ENCODE measurements at regions not wholly inside any gene's neighbourhood (a gene's known extent, or its start where the extent isn't known, plus 50 kb on each side); places are given as distances from the start of the nearest gene placed in this dataset.
"Not testable (repeated sequence)": the region's sequence is repeated elsewhere in the genome, so short reads cannot be mapped to it uniquely, and the experiment has no call there.

- not testable (repeated sequence) for DNase-seq (ENCODE audit: extremely low spot score, insufficient read length, low read depth); FAIRE-seq
These were observed 958.3 kb downstream of the LTN1 start for GRCh38 chr21:28034334-28034733.

GRCh38 chr21:28032652-28033051 lies 960.0 kb downstream of the LTN1 start:
- not testable (repeated sequence) for DNase-seq (ENCODE audit: extremely low spot score, insufficient read length, low read depth); FAIRE-seq

GRCh38 chr21:28031066-28031465 lies 961.6 kb downstream of the LTN1 start:
- not testable (repeated sequence) for DNase-seq (ENCODE audit: extremely low spot score, insufficient read length, low read depth); FAIRE-seq

- DNase-seq (ENCODE audit: extremely low spot score, insufficient read length, low read depth) (no peak), FAIRE-seq (no peak)
These were observed 967.6 kb downstream of the LTN1 start for GRCh38 chr21:28025111-28025510.

GRCh38 chr21:28018741-28019669 lies 973.7 kb downstream of the LTN1 start:
- no peak for DNase-seq (ENCODE audit: extremely low spot score, insufficient read length, low read depth)
- no peak for FAIRE-seq

- FAIRE-seq (no peak), DNase-seq (ENCODE audit: extremely low spot score, insufficient read length, low read depth) (no peak)
These were observed 974.5 kb downstream of the LTN1 start for GRCh38 chr21:28018213-28018612.

GRCh38 chr21:28016571-28016970 lies 976.1 kb downstream of the LTN1 start:
- FAIRE-seq (no peak), DNase-seq (ENCODE audit: extremely low spot score, insufficient read length, low read depth) (no peak)

- DNase-seq (ENCODE audit: extremely low spot score, insufficient read length, low read depth); FAIRE-seq: not testable (repeated sequence)
These were observed 979.6 kb downstream of the LTN1 start for GRCh38 chr21:28013123-28013522.

GRCh38 chr21:28011970-28012369 lies 980.7 kb downstream of the LTN1 start:
- DNase-seq (ENCODE audit: extremely low spot score, insufficient read length, low read depth); FAIRE-seq: not testable (repeated sequence)

- DNase-seq (ENCODE audit: extremely low spot score, insufficient read length, low read depth); FAIRE-seq: not testable (repeated sequence)
These were observed 984.4 kb downstream of the LTN1 start for GRCh38 chr21:28008245-28008644.

- DNase-seq (ENCODE audit: extremely low spot score, insufficient read length, low read depth); FAIRE-seq: not testable (repeated sequence)
These were observed 989.0 kb downstream of the LTN1 start for GRCh38 chr21:28003627-28004026.

GRCh38 chr21:27996906-27997305 lies 995.8 kb downstream of the LTN1 start:
- not testable (repeated sequence) for DNase-seq (ENCODE audit: extremely low spot score, insufficient read length, low read depth); FAIRE-seq

- DNase-seq (ENCODE audit: extremely low spot score, insufficient read length, low read depth); FAIRE-seq: not testable (repeated sequence)
These were observed 1007.9 kb downstream of the LTN1 start for GRCh38 chr21:27984663-27985325.

- not testable (repeated sequence) for FAIRE-seq; DNase-seq (ENCODE audit: extremely low spot score, insufficient read length, low read depth)
These were observed 1012.6 kb upstream of the ADAMTS5 start for GRCh38 chr21:27979446-27979845.

GRCh38 chr21:27975514-27975913 lies 1008.6 kb upstream of the ADAMTS5 start:
- FAIRE-seq (no peak), DNase-seq (ENCODE audit: extremely low spot score, insufficient read length, low read depth) (no peak)

- not testable (repeated sequence) for DNase-seq (ENCODE audit: extremely low spot score, insufficient read length, low read depth); FAIRE-seq
These were observed 1007.3 kb upstream of the ADAMTS5 start for GRCh38 chr21:27974152-27974551.

GRCh38 chr21:27968240-27968639 lies 1001.4 kb upstream of the ADAMTS5 start:
- not testable (repeated sequence) for DNase-seq (ENCODE audit: extremely low spot score, insufficient read length, low read depth); FAIRE-seq

GRCh38 chr21:27954543-27955165 lies 987.8 kb upstream of the ADAMTS5 start:
- FAIRE-seq (no peak), DNase-seq (ENCODE audit: extremely low spot score, insufficient read length, low read depth) (no peak)

GRCh38 chr21:27953340-27954045 lies 986.6 kb upstream of the ADAMTS5 start:
- FAIRE-seq (no peak), DNase-seq (ENCODE audit: extremely low spot score, insufficient read length, low read depth) (no peak)

- FAIRE-seq; DNase-seq (ENCODE audit: extremely low spot score, insufficient read length, low read depth): not testable (repeated sequence)
These were observed 982.2 kb upstream of the ADAMTS5 start for GRCh38 chr21:27949093-27949492.

All from GM18507 (cell line).